HepG2 (cell line): ENCODE measurements at regions not wholly inside any gene's neighbourhood (a gene's known extent, or its start where the extent isn't known, plus 50 kb on each side); places are given as distances from the start of the nearest gene placed in this dataset.

Source experiments
- ATAC-seq: fragments of 200-7000 bp; cut with Tn5 transposase; 3 replicates; pipeline ENCODE4 v1.9.1; 2020; ENCODE audit warnings: mild to moderate bottlenecking, moderate library complexity
- BruUV-seq: library from RNA; stranded (reverse); fragments of 400-500 nt; replicated peaks from 2 replicates; lab custom pipeline; 2021; lab: Mats Ljungman, UMichigan
- CTCF ChIA-PET: fragments of 300-600 bp; formaldehyde crosslinking; extraction: SDS; loops from one replicate; lab custom pipeline; 2021; ENCODE audit warnings: low total read pairs, inconsistent platforms, low intra/inter-chr PET ratio; lab: Yijun Ruan, JAX
- POLR2A ChIA-PET: fragments of 350-600 bp; sonication (Branson Sonifier 250); formaldehyde crosslinking; loops from one replicate; lab custom pipeline; 2020; ENCODE audit warnings: antibody characterized with exemption, inconsistent platforms; lab: Yijun Ruan, JAX
- DNase-seq: peaks from one replicate; pipeline ENCODE4 v3.0.0-alpha.2; 2015; ENCODE audit warnings: low spot score
- FAIRE-seq: peaks from 3 replicates; lab custom pipeline; 2011; peaks lifted over from hg19 to GRCh38; lab: Jason Lieb, UNC
- H2AFZ ChIP-seq: one replicate; pipeline ENCODE4 v1.6.1; 2011; ENCODE audit warnings: low read length, inconsistent platforms
- H3K27ac ChIP-seq: fragments of 300-600 bp; 3 replicates; pipeline ENCODE4 v1.8.0; 2011; ENCODE audit warnings: mixed run types, mild to moderate bottlenecking, mixed read lengths, low read length, inconsistent platforms; ENCODE audit not compliant: insufficient read depth; ENCODE audit errors: extremely low read length
- H3K27me3 ChIP-seq, 2 experiments: fragments of 200-600 bp in 1 of 2; 2 replicates in 1 of 2; 3 replicates in 1 of 2; pipeline versions ENCODE4 v1.6.0 to v1.8.0; 2011; ENCODE audit warnings: low read length in 2 of 2, mild to moderate bottlenecking in 2 of 2, moderate library complexity in 2 of 2, inconsistent platforms in 1 of 2; ENCODE audit not compliant: insufficient read depth in 2 of 2, control insufficient read depth in 1 of 2
- H3K36me3 ChIP-seq, 2 experiments: fragments of 200-600 bp in 1 of 2; replicated peaks in 1 of 2; 2 replicates in 1 of 2; 3 replicates in 1 of 2; pipeline versions ENCODE4 v1.5.1 to v1.8.0; 2011; ENCODE audit warnings: low read length in 2 of 2, inconsistent platforms in 1 of 2; ENCODE audit not compliant: insufficient read depth in 2 of 2, control insufficient read depth in 1 of 2
- H3K4me1 ChIP-seq: 2 replicates; pipeline ENCODE4 v1.5.1; 2012; ENCODE audit warnings: low read length, inconsistent platforms; ENCODE audit not compliant: insufficient read depth
- H3K4me2 ChIP-seq: 2 replicates; pipeline ENCODE4 v1.6.0; 2011; ENCODE audit warnings: low read depth, low read length, inconsistent platforms
- H3K4me3 ChIP-seq, 3 experiments: fragments of 200-600 bp in 1 of 3; sonication (generic), shearing (Covaris generic) in 1 of 3; replicated peaks in 1 of 3; 2 replicates each; pipeline ENCODE4 v1.5.1; 2011 to 2016; ENCODE audit warnings: low read length in 3 of 3, inconsistent platforms in 2 of 3, low read depth in 2 of 3, mild to moderate bottlenecking in 2 of 3, control low read depth in 1 of 3, mixed read lengths in 1 of 3; ENCODE audit not compliant: insufficient read depth in 1 of 3
- H3K79me2 ChIP-seq: one replicate; pipeline ENCODE4 v1.6.1; 2011; ENCODE audit warnings: low read length, inconsistent platforms; ENCODE audit not compliant: insufficient read depth
- H3K9ac ChIP-seq: 2 replicates; pipeline ENCODE4 v1.6.0; 2011; ENCODE audit warnings: mild to moderate bottlenecking, low read depth, low read length, inconsistent platforms; ENCODE audit not compliant: insufficient read depth
- H3K9me3 ChIP-seq: 2 replicates; pipeline ENCODE4 v1.5.1; 2012; ENCODE audit warnings: mild to moderate bottlenecking, low read length
- H4K20me1 ChIP-seq: 2 replicates; pipeline ENCODE4 v1.6.0; 2011; ENCODE audit warnings: inconsistent platforms, mild to moderate bottlenecking, low read length, moderate library complexity; ENCODE audit not compliant: insufficient read depth
- ARNT ChIP-seq: fragments of 450-650 bp; IDR thresholded peaks from 2 replicates; pipeline ENCODE4 v1.6.1; 2017
- FOXP1 ChIP-seq, 2 experiments: fragments of 450-650 bp in 1 of 2; IDR thresholded peaks; 2 replicates each; pipeline ENCODE4 v1.6.1; 2017 to 2018; ENCODE audit warnings: antibody characterized with exemption in 1 of 2
- HNRNPLL ChIP-seq: fragments of 200-400 bp; formaldehyde crosslinking; IDR thresholded peaks from 2 replicates; pipeline ENCODE4 v1.6.1; 2017; ENCODE audit warnings: mild to moderate bottlenecking, low read depth, low read length; ENCODE audit not compliant: poor library complexity, severe bottlenecking
- HNRNPUL1 ChIP-seq: fragments of 200-400 bp; formaldehyde crosslinking; IDR thresholded peaks from 2 replicates; pipeline ENCODE4 v1.6.1; 2017; ENCODE audit warnings: low read depth, mild to moderate bottlenecking, low read length, moderate library complexity
- IKZF1 ChIP-seq: fragments of 450-650 bp; IDR thresholded peaks from 2 replicates; pipeline ENCODE4 v1.7.1; 2016
- MYPOP ChIP-seq: sonication (generic); formaldehyde crosslinking; IDR thresholded peaks from 2 replicates; pipeline ENCODE4 v1.8.1; 2023; ENCODE audit warnings: mild to moderate bottlenecking, moderate library complexity, missing genetic modification reagents
- RARG ChIP-seq: sonication (generic); formaldehyde crosslinking; IDR thresholded peaks from 2 replicates; pipeline ENCODE4 v1.4.0; 2020; ENCODE audit warnings: low read depth, mild to moderate bottlenecking, missing genetic modification reagents
- SPEN ChIP-seq: sonication (generic); formaldehyde crosslinking; IDR thresholded peaks from 2 replicates; pipeline ENCODE4 v1.5.1; 2020; ENCODE audit warnings: low read depth, mild to moderate bottlenecking, missing genetic modification reagents
- TCF7L2 ChIP-seq: IDR thresholded peaks from 2 replicates; pipeline ENCODE4 v1.6.1; 2011; ENCODE audit warnings: mild to moderate bottlenecking, low read depth, low read length, moderate library complexity
- ZFP36L2 ChIP-seq: sonication (generic); formaldehyde crosslinking; IDR thresholded peaks from 2 replicates; pipeline ENCODE4 v1.4.0; 2020; ENCODE audit warnings: missing genetic modification reagents
- ZMAT5 ChIP-seq: sonication (generic); formaldehyde crosslinking; IDR thresholded peaks from 2 replicates; pipeline ENCODE4 v1.5.0; 2020; ENCODE audit warnings: mild to moderate bottlenecking, low read depth, missing genetic modification reagents, borderline replicate concordance
- ZNF143 ChIP-seq: sonication (generic); formaldehyde crosslinking; IDR thresholded peaks from 2 replicates; pipeline ENCODE4 v1.4.0; 2020; ENCODE audit warnings: missing genetic modification reagents
- ZNF567 ChIP-seq: sonication (generic); formaldehyde crosslinking; IDR thresholded peaks from 2 replicates; pipeline ENCODE4 v1.8.1; 2023; ENCODE audit warnings: mild to moderate bottlenecking, missing genetic modification reagents, borderline replicate concordance
- ZNF576 ChIP-seq: sonication (generic); formaldehyde crosslinking; IDR thresholded peaks from 2 replicates; pipeline ENCODE4 v1.4.0; 2020; ENCODE audit warnings: mild to moderate bottlenecking, missing genetic modification reagents
- ZNF773 ChIP-seq: sonication (generic); formaldehyde crosslinking; IDR thresholded peaks from 2 replicates; pipeline ENCODE4 v1.4.0; 2020; ENCODE audit warnings: missing genetic modification reagents, borderline replicate concordance
- ZNF816 ChIP-seq: sonication (generic); formaldehyde crosslinking; IDR thresholded peaks from 2 replicates; pipeline ENCODE4 v1.8.0; 2022; ENCODE audit warnings: missing genetic modification reagents, mild to moderate bottlenecking, borderline replicate concordance
- ZNF883 ChIP-seq: sonication (generic); formaldehyde crosslinking; IDR thresholded peaks from 2 replicates; pipeline ENCODE4 v1.5.1; 2020; ENCODE audit warnings: mild to moderate bottlenecking, missing genetic modification reagents; ENCODE audit errors: not compliant biosample characterization
- ZSCAN9 ChIP-seq: IDR thresholded peaks from 2 replicates; pipeline ENCODE4 v1.6.1; 2016; ENCODE audit warnings: borderline replicate concordance
- WGBS: methylation state at CpG from one replicate; pipeline ENCODE4 v1.1.6; 2017; ENCODE audit warnings: low lambda C conversion rate; 5-methylcytosine and 5-hydroxymethylcytosine counted together
- in situ Hi-C: cut with HindIII; loops from 2 replicates; pipeline ENCODE4 v1.10.0; 2017; ENCODE audit warnings: low pct_unique_long_range_greater_than_20kb; ENCODE audit not compliant: extremely low pct_ligation_motif_present
- intact Hi-C: fragments of 100-400 bp; cut with micrococcal nuclease; formaldehyde crosslinking; loops from one replicate; pipeline ENCODE4 v1.10.0; 2022; ENCODE audit not compliant: unreplicated experiment
- TF ChIP-seq, protein P1 (sequence below): sonication (generic); formaldehyde crosslinking; IDR thresholded peaks from 2 replicates; pipeline ENCODE4 v1.9.0; 2022; ENCODE audit warnings: low read depth, missing genetic modification reagents
- TF ChIP-seq, protein P2 (sequence below): sonication (generic); formaldehyde crosslinking; IDR thresholded peaks from 2 replicates; pipeline ENCODE4 v1.9.0; 2021; ENCODE audit warnings: missing genetic modification reagents, borderline replicate concordance

DNA sequence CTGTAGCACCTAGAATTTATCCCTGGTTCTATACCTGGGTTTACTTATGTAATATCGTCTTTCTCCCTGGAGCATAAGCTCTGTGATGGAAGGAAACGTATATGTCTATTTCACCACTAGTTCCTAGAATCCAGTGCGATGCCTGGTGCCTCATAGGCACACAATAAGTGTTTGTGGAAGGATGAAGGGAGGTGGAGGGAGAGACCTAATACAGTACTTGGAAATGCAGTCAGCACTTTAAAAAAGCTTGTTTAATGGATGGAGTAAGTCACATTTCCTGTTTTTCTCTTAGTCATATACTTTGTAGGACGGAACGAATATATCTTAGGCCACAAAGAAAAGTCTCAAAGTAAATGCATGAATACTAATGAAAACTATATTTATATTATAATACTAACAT is 186.5 kb upstream of the HMGA2 start:
- POLR2A ChIA-PET, result no interaction called here
- DNase-seq, result no peak

More for the DNA sequence above, 186.5 kb upstream of the HMGA2 start:
- intact Hi-C loops, result no loop called here
- TF ChIP-seq ZNF143 (CRISPR knock-in tag) (no peak), ZNF567 (CRISPR knock-in tag) (no peak), HNRNPLL (no peak), ZFP36L2 (CRISPR knock-in tag) (no peak), RARG (CRISPR knock-in tag) (no peak), ZNF883 (CRISPR knock-in tag) (no peak), MYPOP (no peak), IKZF1 (no peak), ARNT (no peak), ZMAT5 (CRISPR knock-in tag) (no peak), HNRNPUL1 (no peak), FOXP1 (IDR thresholded peaks at IDR 0.05) (no peak), FOXP1 (CRISPR knock-in tag; IDR thresholded peaks at IDR 0.05) (no peak), ZNF773 (no peak), ZNF576 (CRISPR knock-in tag) (no peak), ZNF816 (no peak), SPEN (CRISPR knock-in tag) (no peak), TCF7L2 (no peak), ZSCAN9 (CRISPR knock-in tag) (no peak)
- TF ChIP-seq, protein P1, sequence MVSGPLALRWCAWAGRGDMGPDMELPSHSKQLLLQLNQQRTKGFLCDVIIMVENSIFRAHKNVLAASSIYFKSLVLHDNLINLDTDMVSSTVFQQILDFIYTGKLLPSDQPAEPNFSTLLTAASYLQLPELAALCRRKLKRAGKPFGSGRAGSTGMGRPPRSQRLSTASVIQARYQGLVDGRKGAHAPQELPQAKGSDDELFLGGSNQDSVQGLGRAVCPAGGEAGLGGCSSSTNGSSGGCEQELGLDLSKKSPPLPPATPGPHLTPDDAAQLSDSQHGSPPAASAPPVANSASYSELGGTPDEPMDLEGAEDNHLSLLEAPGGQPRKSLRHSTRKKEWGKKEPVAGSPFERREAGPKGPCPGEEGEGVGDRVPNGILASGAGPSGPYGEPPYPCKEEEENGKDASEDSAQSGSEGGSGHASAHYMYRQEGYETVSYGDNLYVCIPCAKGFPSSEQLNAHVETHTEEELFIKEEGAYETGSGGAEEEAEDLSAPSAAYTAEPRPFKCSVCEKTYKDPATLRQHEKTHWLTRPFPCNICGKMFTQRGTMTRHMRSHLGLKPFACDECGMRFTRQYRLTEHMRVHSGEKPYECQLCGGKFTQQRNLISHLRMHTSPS, result no peak
- TF ChIP-seq, protein P2, sequence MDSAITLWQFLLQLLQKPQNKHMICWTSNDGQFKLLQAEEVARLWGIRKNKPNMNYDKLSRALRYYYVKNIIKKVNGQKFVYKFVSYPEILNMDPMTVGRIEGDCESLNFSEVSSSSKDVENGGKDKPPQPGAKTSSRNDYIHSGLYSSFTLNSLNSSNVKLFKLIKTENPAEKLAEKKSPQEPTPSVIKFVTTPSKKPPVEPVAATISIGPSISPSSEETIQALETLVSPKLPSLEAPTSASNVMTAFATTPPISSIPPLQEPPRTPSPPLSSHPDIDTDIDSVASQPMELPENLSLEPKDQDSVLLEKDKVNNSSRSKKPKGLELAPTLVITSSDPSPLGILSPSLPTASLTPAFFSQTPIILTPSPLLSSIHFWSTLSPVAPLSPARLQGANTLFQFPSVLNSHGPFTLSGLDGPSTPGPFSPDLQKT (CRISPR knock-in tag), result no peak
- H3K4me2 ChIP-seq, result no peak overlapping the region
- no peaks in the 10 kb centered on the region for H3K9me3 ChIP-seq
- no peak overlapping the region for H3K9ac ChIP-seq
- H3K27ac ChIP-seq, result no peak overlapping the region
- peaks cover 16% of the 10 kb centered on the region for H3K4me1 ChIP-seq
- no TSS peak for BruUV-seq
- CTCF ChIA-PET, result no interaction called here
- FAIRE-seq, result no peak
- H3K79me2 ChIP-seq, result no peaks in the 10 kb centered on the region
- no peak overlapping the region for H2AFZ ChIP-seq
- in situ Hi-C loops, result no loop called here
- H3K27me3 ChIP-seq, result peaks cover 0 to 6% of the 10 kb centered on the region in 2 experiments; a peak in 2 of 5 replicates
- 24% methylated on average over 5 of the region's 5 CpGs for WGBS
- no peak overlapping the region for H3K4me3 ChIP-seq
- H3K36me3 ChIP-seq, result no peaks in the 10 kb centered on the region
- no peak for ATAC-seq
- no peaks in the 10 kb centered on the region for H4K20me1 ChIP-seq
